ENCODE measurements at regions not wholly inside any gene's neighbourhood (a gene's known extent, or its start where the extent isn't known, plus 50 kb on each side); places are given as distances from the start of the nearest gene placed in this dataset.
A peak's percentile ranks its signal among the peaks of the same experiment; 100 is the strongest.

- no peak for DNase-seq
Observed at GRCh38 chr18:40094441-40094840, 1860.6 kb upstream of the PIK3C3 start.

- DNase-seq = no peak
Observed at GRCh38 chr18:40088130-40088529, 1866.9 kb upstream of the PIK3C3 start.

- DNase-seq = no peak
Observed at GRCh38 chr18:40079786-40080185, 1875.2 kb upstream of the PIK3C3 start.

GRCh38 chr18:40075616-40076015 lies 1879.4 kb upstream of the PIK3C3 start:
- DNase-seq = peak; percentile 60 to 77

GRCh38 chr18:40072761-40073160 lies 1882.3 kb upstream of the PIK3C3 start:
- no peak for DNase-seq

GRCh38 chr18:40066368-40066767 lies 1888.7 kb upstream of the PIK3C3 start:
- DNase-seq = no peak

- no peak for DNase-seq
Observed at GRCh38 chr18:40063488-40063887, 1891.5 kb upstream of the PIK3C3 start.

GRCh38 chr18:40061086-40061485 lies 1893.9 kb upstream of the PIK3C3 start:
- DNase-seq = no peak

GRCh38 chr18:40060562-40060961 lies 1894.5 kb upstream of the PIK3C3 start:
- no peak for DNase-seq

GRCh38 chr18:40058811-40059570 lies 1896.0 kb upstream of the PIK3C3 start:
- DNase-seq = no peak

GRCh38 chr18:40056079-40056692 lies 1898.8 kb upstream of the PIK3C3 start:
- no peak for DNase-seq

- no peak for DNase-seq
Observed at GRCh38 chr18:40055262-40055661, 1899.8 kb upstream of the PIK3C3 start.

GRCh38 chr18:40049716-40050115 lies 1905.3 kb upstream of the PIK3C3 start:
- no peak for DNase-seq

- DNase-seq = no peak
Observed at GRCh38 chr18:40048886-40049650, 1906.0 kb upstream of the PIK3C3 start.

- DNase-seq = no peak
Observed at GRCh38 chr18:40048253-40048652, 1906.8 kb upstream of the PIK3C3 start.

- DNase-seq = no peak
Observed at GRCh38 chr18:40046596-40046995, 1908.4 kb upstream of the PIK3C3 start.

- no peak for DNase-seq
Observed at GRCh38 chr18:40041951-40042350, 1913.1 kb upstream of the PIK3C3 start.

GRCh38 chr18:40040574-40040973 lies 1914.5 kb upstream of the PIK3C3 start:
- no peak for DNase-seq

- DNase-seq = no peak
Observed at GRCh38 chr18:40037356-40037755, 1917.7 kb upstream of the PIK3C3 start.

GRCh38 chr18:40036861-40037260 lies 1918.2 kb upstream of the PIK3C3 start:
- no peak for DNase-seq

GRCh38 chr18:40035966-40036365 lies 1919.1 kb upstream of the PIK3C3 start:
- DNase-seq = no peak

- no peak for DNase-seq
Observed at GRCh38 chr18:40032076-40032475, 1923.0 kb upstream of the PIK3C3 start.

GRCh38 chr18:40031435-40031834 lies 1923.6 kb upstream of the PIK3C3 start:
- DNase-seq = no peak

GRCh38 chr18:40019797-40020392 lies 1935.1 kb upstream of the PIK3C3 start:
- DNase-seq = no peak
